NCI-H748 treated with DMSO at 0.1 percent for 48 hours (cell line): ENCODE measurements at regions not wholly inside any gene's neighbourhood (a gene's known extent, or its start where the extent isn't known, plus 50 kb on each side); places are given as distances from the start of the nearest gene placed in this dataset.
"Not testable (repeated sequence)": the region's sequence is repeated elsewhere in the genome, so short reads cannot be mapped to it uniquely, and the experiment has no call there.

Experiments
- DNase-seq: peaks from one replicate; lab custom pipeline; 2025; lab: John Stamatoyannopoulos, UW

DNA sequence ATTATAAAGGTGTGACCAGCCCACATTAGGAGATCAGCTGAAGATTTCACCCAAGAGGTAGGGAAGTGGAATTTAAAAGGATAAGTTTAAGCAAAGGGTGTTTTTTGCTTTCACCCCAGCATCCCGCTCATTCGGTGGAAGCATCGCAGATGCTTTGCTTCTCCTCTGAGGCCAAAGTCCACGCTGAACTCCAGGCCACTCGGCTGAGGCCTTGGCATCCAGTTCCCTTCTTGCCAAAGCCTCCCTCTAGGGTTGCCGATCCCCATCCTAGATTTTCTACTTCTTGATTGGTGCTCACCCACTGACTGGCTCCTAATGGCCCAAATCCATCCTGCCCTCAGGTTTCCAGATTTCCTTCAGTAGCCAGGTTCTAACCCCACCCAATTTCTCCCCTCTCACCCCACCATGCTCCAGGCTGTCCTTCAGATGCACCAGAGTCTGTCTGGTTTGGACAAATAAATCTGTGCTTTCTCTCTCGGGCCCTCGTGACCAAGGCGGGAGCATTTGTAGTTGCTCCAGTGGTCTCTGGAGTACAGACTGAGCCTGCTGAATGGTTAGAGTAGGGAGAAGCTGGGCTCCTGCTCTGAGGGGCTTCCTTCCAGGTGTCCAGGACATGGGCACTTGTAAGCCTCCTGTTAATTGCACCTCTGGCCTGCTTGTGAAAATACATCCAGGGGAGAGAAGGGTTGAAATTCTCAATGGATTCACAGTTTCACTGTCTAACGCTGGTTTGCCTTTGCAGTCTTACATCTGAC, 193.2 kb downstream of the C1orf94 start:
- DNase-seq: no peak

DNA sequence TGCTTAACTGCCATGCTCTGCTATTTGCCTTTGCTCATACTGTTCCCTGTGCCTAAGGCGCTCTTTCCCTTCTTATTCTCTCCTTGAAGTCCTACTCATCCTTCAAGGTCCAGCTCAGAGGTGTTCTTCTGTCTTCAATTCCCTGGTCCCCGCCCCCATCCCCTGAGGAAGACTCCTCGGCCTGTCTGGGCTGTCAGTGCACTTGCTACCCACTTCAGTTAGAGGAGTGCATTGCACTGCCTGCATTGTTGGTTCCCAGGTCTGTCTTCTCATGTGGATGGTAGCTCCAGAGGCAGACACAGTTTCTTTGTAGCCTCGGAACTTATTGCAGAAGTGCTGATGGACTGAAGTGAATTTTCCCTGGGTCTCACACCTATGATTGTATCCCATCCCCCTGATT, 194.0 kb downstream of the C1orf94 start:
- no peak for DNase-seq

DNA sequence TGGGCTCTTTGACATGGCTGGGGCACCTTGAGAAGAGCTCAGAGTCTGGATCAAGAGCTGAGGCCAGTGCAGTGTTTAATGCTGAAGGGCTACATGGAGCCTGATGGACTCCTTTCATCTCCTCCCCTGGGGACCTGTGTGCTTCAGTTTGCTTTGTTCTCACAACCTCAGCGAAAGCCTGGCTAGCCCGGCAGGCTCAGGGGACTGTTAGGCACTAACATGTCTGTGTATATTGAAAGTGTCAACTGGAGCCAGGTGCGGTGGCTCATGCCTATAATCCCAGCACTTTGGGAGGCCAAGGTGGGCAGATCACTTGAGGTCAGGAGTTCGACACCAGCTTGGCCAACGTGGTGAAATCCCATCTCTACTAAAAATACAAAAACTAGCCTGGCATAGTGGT, 194.5 kb downstream of the C1orf94 start:
- DNase-seq: not testable (repeated sequence)

DNA sequence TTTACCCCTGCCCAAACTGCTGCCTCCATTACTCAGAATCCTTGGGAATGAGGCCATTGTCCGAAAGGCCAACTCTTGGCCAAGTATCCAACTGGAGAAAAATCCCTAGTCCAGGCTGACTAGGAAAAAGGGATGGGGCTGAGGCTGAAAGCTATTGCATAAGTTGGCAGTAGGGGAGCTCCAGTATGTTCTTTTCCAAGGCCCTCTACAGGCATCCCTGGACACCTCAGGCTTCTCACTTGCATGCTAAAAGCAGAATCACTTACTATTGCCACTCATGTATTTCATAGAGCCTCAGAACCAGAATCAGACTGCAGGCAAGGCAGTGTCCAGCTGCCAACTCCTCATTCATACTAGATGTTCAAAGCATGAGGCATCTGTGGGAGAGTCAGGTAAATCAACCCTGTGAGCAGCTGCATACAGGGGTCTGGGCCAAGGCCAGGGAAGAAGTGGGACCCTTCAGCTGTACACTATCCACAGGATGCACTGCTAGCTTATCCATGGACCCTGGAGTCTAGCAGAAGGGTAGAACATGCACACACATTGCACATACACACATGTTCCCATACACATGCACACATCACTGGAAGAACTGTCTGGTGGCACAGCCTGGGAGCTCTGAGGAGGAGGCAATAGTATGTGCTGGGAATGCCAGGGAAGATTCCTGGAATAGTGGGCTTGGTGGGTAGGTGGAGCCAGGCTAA, 195.3 kb downstream of the C1orf94 start:
- DNase-seq: no peak

DNA sequence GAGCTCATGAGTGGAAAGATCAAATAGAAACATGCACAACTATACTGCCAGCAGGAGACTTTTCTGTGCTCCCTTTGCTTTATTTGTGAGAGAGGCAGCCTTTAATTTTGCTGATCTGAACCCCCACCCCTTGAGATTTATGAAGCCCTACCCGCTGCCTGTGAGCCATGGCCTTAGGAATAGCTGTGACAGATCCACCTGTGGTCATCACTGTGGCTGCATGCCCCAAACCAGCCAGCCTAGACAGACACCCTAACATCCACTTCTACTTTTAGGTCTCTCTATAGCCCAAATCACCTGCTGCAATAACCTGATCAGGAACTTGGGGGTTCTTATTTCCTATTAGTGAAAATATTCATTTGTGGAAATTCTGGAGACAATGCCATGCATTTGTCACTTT, 196.2 kb downstream of the C1orf94 start:
- no peak for DNase-seq

DNA sequence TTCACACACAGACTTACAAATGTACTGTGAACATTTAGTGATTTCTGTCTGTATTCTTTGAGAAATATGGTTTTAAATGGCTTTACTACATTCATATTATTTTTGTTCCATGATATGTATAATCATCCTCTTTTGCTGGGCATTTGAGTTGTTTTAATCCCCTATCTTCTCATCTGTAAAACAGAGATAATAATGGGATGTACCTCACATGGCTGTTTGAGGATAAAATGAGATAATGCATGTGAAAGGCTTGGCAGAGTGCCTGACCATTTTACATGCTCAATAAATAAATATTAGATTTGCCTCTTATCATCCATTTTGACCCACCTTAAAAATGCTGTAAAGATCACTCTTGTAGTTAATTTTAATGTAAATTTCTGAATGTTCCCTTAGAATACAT, 197.2 kb downstream of the C1orf94 start:
- no peak for DNase-seq

DNA sequence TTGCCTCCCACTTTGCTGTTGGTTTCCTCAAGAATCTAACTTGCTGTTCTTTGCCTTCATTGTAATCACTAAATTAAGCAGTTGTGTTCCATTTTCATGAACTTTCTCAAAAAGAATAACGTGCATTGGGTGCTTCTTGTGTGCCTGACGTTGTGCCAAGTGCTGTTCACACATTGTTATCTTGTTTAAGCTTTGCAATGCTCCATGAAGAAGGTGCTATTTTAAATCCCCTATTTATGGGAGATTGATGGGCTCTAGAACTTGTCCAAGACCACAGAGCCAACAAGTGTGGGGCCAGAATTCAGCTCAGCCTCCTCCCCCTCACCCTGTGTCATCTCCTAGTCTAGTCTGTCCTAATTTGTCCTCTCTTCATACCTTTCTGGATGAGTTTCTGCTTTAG, 199.8 kb downstream of the C1orf94 start:
- no peak for DNase-seq

DNA sequence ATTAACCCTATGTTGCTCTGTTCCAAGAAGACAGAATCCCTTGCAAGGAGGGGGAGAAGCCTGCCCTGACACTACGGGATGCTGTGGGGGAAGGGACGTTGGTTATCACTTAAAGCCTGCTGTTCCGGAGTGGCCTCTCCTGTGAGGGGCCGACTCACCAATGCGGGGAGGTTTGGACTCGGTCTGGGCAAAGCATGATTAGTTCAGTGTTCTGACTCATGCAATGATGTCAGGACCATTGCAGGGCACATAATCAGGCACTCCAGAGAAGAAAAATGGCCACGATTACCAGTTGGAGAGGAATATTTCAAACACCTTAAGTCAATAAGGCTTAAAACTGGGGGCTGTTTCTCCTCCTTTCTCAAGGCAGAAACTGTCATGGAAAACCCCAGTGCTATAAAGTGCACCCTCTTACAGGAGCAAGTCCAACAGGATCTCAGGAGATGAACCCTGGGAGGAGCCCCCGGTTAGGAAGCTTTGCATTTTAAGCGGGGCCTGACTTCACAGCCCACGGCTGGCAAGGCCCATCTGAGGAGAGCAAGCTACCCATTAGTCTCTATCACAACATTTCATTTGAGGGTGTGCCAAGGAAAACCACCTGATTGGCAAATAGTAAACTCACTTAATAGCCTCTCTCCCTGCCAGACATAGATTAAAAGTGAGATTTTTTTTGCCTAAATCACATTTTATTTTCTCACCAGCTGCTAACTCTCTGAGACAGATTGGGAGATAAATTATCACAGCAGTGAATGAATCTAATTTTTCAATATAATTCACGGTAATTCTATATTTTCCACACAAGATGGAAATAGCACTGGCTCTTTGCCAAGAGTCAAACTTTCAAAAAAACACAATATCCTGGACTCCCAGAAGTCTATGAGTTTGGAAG, 202.5 kb downstream of the C1orf94 start:
- no peak for DNase-seq

DNA sequence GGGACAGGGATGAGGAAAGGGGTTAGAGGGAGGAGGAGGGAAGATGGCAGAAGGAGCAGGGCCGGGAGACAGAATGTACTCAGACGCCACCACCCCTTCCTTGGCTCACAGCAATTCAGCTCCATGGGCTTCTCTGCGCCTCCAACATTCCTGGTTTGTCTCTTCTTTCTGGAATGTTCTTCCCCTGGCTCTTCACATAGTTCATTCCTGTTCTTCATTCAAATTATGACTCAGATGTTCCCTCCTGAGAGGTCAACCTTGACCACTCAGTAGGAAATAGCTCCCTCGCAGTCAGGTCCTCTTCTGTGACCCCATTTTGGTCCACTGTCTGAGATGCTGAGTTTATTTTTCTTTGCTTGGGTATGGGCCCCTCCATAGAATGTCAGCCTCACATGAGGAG, 203.2 kb downstream of the C1orf94 start:
- no peak for DNase-seq

DNA sequence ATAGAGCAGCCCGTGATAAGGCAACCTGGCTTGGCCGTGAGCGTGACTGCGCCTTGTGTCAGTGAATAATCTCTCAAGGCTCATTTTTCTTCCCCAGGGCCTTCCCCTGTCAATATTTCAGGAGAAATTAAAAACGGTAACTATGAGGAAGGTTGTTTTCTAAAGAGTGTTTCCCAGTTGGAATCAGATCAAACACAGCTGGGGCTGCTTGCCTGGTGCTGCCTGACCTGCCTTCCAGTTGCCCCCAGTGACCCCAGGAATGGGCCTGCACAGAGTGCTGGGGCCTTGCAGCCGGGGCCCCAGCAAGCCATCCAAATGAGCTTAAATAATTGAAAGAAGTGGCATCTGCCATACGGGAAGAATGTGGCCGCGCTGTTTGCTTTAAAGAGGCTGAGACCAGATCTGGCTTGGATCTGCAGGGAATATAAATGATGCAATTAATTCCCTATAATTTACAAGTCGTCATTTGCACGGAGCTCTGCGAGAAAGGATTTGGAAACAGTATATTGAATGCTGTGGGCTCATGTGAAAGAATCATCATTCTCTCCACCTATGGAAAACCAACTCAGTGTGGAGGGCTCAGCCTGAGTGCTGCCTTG, 203.9 kb downstream of the C1orf94 start:
- no peak for DNase-seq

DNA sequence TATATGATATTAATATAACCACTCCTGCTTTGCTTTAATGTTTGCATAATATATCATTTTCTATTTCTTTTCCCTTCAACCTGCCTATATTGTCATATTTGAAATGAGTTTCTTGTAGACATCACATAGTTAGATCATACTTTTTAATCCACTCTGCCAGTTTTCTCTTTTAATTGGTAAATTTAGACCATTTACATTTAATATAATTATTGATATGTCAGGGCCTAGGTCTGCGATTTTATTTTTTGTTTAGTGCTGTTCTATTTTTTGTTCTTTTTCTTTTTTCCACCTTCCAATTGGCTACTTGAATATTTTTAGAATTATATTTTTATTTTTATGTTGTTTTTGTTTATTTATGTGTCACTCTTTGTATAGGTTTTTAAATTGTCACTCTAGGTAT, 213.3 kb downstream of the C1orf94 start:
- DNase-seq: no peak

DNA sequence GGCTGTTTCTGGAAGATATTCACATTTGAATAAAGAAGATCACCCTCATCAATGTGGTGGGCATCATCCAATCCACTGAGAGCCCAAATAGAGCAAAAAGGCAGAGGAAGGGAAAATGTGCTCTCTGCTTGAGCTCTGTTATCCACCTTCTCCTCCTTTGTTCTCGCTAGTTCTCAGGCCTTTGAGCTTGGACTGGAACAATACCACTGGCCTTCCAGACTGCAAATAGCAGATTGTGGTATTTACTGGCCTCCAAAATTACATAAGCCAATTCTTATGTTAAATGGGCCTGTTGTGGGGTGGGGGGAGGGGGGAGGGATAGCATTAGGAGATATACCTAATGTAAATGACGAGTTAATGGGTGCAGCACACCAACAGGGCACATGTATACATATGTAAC, 219.3 kb downstream of the C1orf94 start:
- DNase-seq: no peak

DNA sequence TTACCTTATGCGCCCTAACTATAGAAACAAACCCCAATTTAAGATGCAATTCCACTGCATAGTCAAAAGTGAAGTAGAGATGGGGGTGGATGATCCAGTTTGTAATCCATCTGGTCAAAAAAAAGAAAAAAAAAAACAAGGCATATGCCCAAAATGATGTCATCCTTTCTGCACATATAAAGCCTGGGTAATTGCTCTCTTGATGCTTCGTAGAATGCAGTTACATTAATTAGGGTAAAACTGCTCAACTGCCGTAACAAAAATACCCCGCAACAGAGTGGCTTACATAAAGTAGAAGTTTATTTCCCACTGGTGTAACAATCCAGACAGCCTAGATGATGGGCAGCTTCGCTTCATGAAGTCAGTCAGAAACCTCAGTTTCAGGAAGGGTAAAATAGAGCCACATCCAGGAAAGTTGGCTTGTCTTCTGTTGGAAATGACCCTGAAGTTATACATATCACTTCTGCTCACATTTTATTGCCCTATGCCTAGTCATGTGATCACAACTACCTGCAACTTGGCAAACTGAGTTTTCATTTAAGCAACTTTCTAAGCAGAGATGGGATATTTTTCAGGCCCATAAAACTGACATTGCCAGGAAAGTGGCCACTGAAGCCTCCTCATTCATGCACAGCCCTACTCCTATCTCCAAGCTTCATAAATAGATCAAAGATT, 221.7 kb downstream of the C1orf94 start:
- no peak for DNase-seq

DNA sequence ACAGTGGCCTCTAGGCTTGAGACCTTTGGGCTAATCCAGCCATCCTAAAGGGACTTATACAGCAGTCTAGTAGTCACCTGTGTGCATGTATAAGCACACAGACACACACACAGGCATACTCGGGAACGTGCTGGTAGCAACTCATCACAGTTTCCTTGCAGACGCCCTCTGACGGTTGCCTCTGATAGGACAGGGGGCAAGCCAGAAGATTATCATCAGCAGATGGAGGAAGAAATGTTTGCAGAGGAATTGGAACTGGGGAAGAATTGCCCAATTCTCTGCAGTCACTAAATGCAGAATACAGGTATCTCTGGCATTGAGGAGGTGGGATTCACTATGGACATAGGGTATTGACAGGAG, 222.2 kb downstream of the C1orf94 start:
- no peak for DNase-seq

DNA sequence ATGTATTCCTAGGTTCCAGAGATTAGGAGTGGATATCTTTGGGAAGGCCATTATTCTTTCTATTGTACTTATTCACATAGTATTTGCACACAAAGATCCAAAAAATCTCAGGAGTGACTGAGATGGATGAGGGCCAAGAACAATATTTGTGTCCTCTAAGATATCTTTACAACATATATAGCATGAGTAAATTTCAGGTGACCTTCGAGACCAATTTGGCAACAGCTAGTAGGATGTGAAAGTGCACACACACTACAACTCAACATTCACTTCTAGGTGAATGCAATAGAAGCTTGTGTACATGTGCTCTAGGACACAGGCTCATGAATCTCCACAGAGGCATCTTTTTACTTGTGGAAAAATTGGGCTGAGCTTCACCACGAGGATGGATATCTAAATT, 224.0 kb downstream of the C1orf94 start:
- no peak for DNase-seq

DNA sequence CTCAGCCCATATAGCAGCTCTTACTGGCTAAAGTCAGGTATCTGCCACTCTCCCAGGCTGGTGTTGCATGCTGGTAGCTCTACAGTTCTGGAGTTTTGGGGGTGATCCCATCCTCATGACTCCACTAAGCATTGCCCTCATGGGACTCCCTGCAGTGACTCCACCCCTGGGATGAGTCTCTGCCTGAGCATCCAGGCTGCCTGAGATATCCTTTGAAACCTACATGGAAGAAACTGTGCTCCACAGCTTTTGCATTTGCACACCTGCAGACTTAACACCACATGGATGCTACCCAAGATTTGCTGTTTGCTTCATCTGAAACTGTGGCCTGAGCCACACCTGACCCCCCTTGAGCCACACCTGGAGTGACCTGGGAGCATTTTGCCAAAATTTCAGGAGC, 226.4 kb downstream of the C1orf94 start:
- DNase-seq: no peak

DNA sequence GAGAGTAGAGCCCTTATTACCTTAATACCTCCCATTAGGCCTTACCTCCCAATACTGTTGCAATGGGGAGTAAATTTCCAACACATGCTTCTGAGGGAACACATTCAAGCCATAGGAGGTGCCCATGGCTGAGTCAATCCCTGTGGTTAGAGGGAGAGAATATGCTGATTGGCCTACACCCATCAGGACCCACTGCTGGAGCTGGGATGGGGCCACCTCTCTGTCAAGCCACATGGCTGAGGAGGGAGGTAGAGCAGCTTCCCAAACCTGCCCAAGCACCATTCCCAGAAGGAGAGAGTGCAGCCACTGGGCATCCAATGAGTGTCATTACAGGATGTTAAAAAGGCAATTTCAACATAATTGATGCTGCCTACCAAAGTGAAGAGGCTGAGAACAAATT, 228.1 kb downstream of the C1orf94 start:
- no peak for DNase-seq

DNA sequence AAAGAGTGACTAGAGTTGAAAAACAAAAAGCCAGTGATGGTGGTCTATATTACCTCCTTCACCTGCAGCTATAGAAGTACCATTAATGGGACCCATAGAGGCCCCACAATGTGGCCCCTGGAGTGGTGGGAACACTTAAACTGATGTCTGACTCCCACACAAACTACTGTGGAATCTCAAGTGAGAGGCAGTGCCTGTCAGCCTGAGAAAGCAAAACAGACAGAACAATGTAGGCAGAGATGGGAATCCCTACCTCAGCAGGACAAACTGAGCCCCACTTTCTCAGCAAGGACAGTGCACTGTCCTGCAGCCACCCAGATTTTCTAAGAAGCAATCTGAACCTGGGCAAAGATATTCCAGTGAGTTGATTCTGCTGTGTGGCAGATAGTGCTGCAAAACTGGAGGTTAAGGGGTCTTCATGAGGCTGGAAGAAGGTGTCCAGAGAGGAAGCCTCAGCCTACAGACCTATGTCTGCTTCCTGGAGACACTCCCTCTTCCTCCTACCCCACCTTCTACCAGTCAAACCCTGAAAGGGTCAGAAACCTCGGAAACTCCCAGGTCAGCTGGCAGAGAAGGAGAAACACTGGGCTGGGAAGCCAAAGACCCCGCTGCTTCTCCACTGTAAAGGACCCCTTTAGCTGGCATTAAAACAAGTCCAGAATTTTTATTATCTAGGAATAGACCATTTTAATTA, 228.7 kb downstream of the C1orf94 start:
- no peak for DNase-seq

DNA sequence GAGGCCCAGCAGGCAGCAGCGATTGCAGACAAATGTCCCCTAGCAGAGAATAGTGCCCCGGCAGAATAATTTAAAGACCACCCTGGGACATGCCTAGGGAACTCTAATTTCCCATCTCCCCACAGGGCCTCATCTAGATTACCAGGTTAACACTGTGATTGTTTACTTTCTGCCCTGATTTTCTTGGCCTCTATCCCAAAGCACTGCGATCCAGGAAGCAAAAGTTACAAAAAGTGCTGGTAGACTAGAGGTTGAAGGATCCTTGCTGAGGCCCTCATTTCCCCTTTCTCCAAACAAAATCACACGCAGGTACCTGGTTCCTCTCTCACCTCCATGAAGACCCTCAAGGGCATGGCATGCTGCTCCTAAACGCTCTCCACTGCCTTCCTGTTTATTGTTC, 229.7 kb downstream of the C1orf94 start:
- no peak for DNase-seq

DNA sequence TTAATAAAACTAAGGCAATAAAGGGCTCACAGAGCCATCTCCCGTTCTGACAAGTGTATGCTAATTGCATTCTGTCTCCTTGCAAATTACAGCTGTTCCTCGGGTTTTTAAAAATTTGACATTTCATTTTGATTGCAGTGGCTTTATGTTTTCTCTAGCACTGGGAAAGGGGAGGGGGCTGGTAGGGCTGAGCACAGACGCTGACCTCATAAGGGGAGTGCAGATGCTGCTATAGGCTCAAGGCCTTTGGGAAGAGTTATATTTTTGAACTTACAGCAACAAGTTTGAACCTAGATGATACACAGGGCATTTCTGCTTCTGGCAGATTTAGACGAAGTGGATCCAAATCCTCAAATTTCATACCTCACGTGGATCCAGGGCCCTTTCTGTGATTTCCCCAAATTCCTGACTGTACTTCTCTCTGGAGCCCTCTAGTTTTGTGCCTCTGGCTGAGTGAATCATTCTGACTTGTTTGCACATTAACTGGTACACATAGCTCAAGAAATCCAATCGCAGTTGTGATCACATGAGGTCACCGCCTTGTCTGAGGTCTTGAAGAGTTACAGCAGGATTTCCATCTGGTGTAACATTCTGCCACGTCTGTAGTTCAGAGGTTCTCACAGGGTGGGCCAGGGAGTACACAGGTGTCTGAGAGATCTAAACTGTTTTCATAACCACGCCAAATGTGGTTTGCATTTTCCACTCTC, 230.3 kb downstream of the C1orf94 start:
- DNase-seq: no peak

DNA sequence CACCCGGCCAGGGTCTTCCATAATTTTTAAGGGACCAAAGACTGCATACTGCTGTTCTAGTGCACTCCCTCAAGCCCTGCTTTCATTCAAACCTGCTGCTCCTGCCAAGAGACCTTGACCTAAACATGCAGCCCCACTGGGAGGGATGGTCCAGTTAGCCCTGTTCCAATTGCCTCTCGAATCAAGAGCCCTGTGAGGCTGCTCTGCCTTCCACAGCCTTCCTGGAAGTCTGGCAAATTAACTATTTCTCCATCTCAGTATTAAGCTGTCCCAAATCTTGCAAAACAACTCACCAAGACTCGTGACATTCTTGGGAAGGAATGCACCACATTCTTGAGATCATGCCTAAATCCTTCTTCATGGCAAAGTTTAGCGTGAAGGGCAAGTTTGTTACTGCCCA, 231.3 kb downstream of the C1orf94 start:
- DNase-seq: no peak
